HepG2 (cell line): ENCODE measurements at regions not wholly inside any gene's neighbourhood (a gene's known extent, or its start where the extent isn't known, plus 50 kb on each side); places are given as distances from the start of the nearest gene placed in this dataset.

ENCODE experiments used
- ATAC-seq: fragments of 200-7000 bp; cut with Tn5 transposase; 3 replicates; pipeline ENCODE4 v1.9.1; 2020; ENCODE audit warnings: mild to moderate bottlenecking, moderate library complexity
- BruUV-seq: library from RNA; stranded (reverse); fragments of 400-500 nt; replicated peaks from 2 replicates; lab custom pipeline; 2021; lab: Mats Ljungman, UMichigan
- CTCF ChIA-PET: fragments of 300-600 bp; formaldehyde crosslinking; extraction: SDS; loops from one replicate; lab custom pipeline; 2021; ENCODE audit warnings: low total read pairs, inconsistent platforms, low intra/inter-chr PET ratio; lab: Yijun Ruan, JAX
- POLR2A ChIA-PET: fragments of 350-600 bp; sonication (Branson Sonifier 250); formaldehyde crosslinking; loops from one replicate; lab custom pipeline; 2020; ENCODE audit warnings: antibody characterized with exemption, inconsistent platforms; lab: Yijun Ruan, JAX
- DNase-seq: peaks from one replicate; pipeline ENCODE4 v3.0.0-alpha.2; 2015; ENCODE audit warnings: low spot score
- FAIRE-seq: peaks from 3 replicates; lab custom pipeline; 2011; peaks lifted over from hg19 to GRCh38; lab: Jason Lieb, UNC
- H2AFZ ChIP-seq: one replicate; pipeline ENCODE4 v1.6.1; 2011; ENCODE audit warnings: low read length, inconsistent platforms
- H3K27ac ChIP-seq: fragments of 300-600 bp; 3 replicates; pipeline ENCODE4 v1.8.0; 2011; ENCODE audit warnings: mixed run types, mild to moderate bottlenecking, mixed read lengths, low read length, inconsistent platforms; ENCODE audit not compliant: insufficient read depth; ENCODE audit errors: extremely low read length
- H3K27me3 ChIP-seq, 2 experiments: fragments of 200-600 bp in 1 of 2; 2 replicates in 1 of 2; 3 replicates in 1 of 2; pipeline versions ENCODE4 v1.6.0 to v1.8.0; 2011; ENCODE audit warnings: low read length in 2 of 2, mild to moderate bottlenecking in 2 of 2, moderate library complexity in 2 of 2, inconsistent platforms in 1 of 2; ENCODE audit not compliant: insufficient read depth in 2 of 2, control insufficient read depth in 1 of 2
- H3K36me3 ChIP-seq, 2 experiments: fragments of 200-600 bp in 1 of 2; replicated peaks in 1 of 2; 2 replicates in 1 of 2; 3 replicates in 1 of 2; pipeline versions ENCODE4 v1.5.1 to v1.8.0; 2011; ENCODE audit warnings: low read length in 2 of 2, inconsistent platforms in 1 of 2; ENCODE audit not compliant: insufficient read depth in 2 of 2, control insufficient read depth in 1 of 2
- H3K4me1 ChIP-seq: 2 replicates; pipeline ENCODE4 v1.5.1; 2012; ENCODE audit warnings: low read length, inconsistent platforms; ENCODE audit not compliant: insufficient read depth
- H3K4me2 ChIP-seq: 2 replicates; pipeline ENCODE4 v1.6.0; 2011; ENCODE audit warnings: low read depth, low read length, inconsistent platforms
- H3K4me3 ChIP-seq, 3 experiments: fragments of 200-600 bp in 1 of 3; sonication (generic), shearing (Covaris generic) in 1 of 3; replicated peaks in 1 of 3; 2 replicates each; pipeline ENCODE4 v1.5.1; 2011 to 2016; ENCODE audit warnings: low read length in 3 of 3, inconsistent platforms in 2 of 3, low read depth in 2 of 3, mild to moderate bottlenecking in 2 of 3, control low read depth in 1 of 3, mixed read lengths in 1 of 3; ENCODE audit not compliant: insufficient read depth in 1 of 3
- H3K79me2 ChIP-seq: one replicate; pipeline ENCODE4 v1.6.1; 2011; ENCODE audit warnings: low read length, inconsistent platforms; ENCODE audit not compliant: insufficient read depth
- H3K9ac ChIP-seq: 2 replicates; pipeline ENCODE4 v1.6.0; 2011; ENCODE audit warnings: mild to moderate bottlenecking, low read depth, low read length, inconsistent platforms; ENCODE audit not compliant: insufficient read depth
- H3K9me3 ChIP-seq: 2 replicates; pipeline ENCODE4 v1.5.1; 2012; ENCODE audit warnings: mild to moderate bottlenecking, low read length
- H4K20me1 ChIP-seq: 2 replicates; pipeline ENCODE4 v1.6.0; 2011; ENCODE audit warnings: inconsistent platforms, mild to moderate bottlenecking, low read length, moderate library complexity; ENCODE audit not compliant: insufficient read depth
- AHR ChIP-seq: IDR thresholded peaks from 2 replicates; pipeline ENCODE4 v1.6.1; 2018; ENCODE audit warnings: missing genetic modification reagents, missing compliant biosample characterization
- DDIT3 ChIP-seq: sonication (generic); formaldehyde crosslinking; IDR thresholded peaks from 2 replicates; pipeline ENCODE4 v1.4.0; 2020; ENCODE audit warnings: mild to moderate bottlenecking, missing genetic modification reagents
- HBP1 ChIP-seq: IDR thresholded peaks from 2 replicates; pipeline ENCODE4 v1.6.1; 2016; ENCODE audit warnings: low read depth, control low read depth
- MAX ChIP-seq: IDR thresholded peaks from 2 replicates; pipeline ENCODE4 v1.6.1; 2012; ENCODE audit warnings: inconsistent platforms
- NBN ChIP-seq: fragments of 450-650 bp; conservative IDR thresholded peaks from 2 replicates; pipeline ENCODE4 v1.6.1; 2017
- NKX3-1 ChIP-seq: sonication (generic); formaldehyde crosslinking; IDR thresholded peaks from 2 replicates; pipeline ENCODE4 v1.5.0; 2020; ENCODE audit warnings: missing genetic modification reagents
- PBX2 ChIP-seq: IDR thresholded peaks from 2 replicates; pipeline ENCODE4 v1.6.1; 2016; ENCODE audit warnings: control low read depth
- RFX3 ChIP-seq: IDR thresholded peaks from 2 replicates; pipeline ENCODE4 v1.6.1; 2016; ENCODE audit warnings: missing biosample characterization, missing genetic modification reagents
- THAP7 ChIP-seq: sonication (generic); formaldehyde crosslinking; IDR thresholded peaks from 2 replicates; pipeline ENCODE4 v1.8.1; 2023; ENCODE audit warnings: mild to moderate bottlenecking, missing genetic modification reagents
- THAP8 ChIP-seq: sonication (generic); formaldehyde crosslinking; IDR thresholded peaks from 2 replicates; pipeline ENCODE4 v1.5.1; 2020; ENCODE audit warnings: missing genetic modification reagents, mild to moderate bottlenecking, borderline replicate concordance
- ZNF362 ChIP-seq: sonication (generic); formaldehyde crosslinking; IDR thresholded peaks from 2 replicates; pipeline ENCODE4 v1.4.0; 2020; ENCODE audit warnings: missing genetic modification reagents, mild to moderate bottlenecking, borderline replicate concordance
- ZNF460 ChIP-seq: sonication (generic); formaldehyde crosslinking; IDR thresholded peaks from 2 replicates; pipeline ENCODE4 v1.5.1; 2020; ENCODE audit warnings: missing genetic modification reagents, mild to moderate bottlenecking, borderline replicate concordance
- ZNF550 ChIP-seq: sonication (generic); formaldehyde crosslinking; IDR thresholded peaks from 2 replicates; pipeline ENCODE4 v1.4.0; 2020; ENCODE audit warnings: mild to moderate bottlenecking, missing genetic modification reagents, borderline replicate concordance
- WGBS: methylation state at CpG from one replicate; pipeline ENCODE4 v1.1.6; 2017; ENCODE audit warnings: low lambda C conversion rate; 5-methylcytosine and 5-hydroxymethylcytosine counted together
- in situ Hi-C: cut with HindIII; loops from 2 replicates; pipeline ENCODE4 v1.10.0; 2017; ENCODE audit warnings: low pct_unique_long_range_greater_than_20kb; ENCODE audit not compliant: extremely low pct_ligation_motif_present
- intact Hi-C: fragments of 100-400 bp; cut with micrococcal nuclease; formaldehyde crosslinking; loops from one replicate; pipeline ENCODE4 v1.10.0; 2022; ENCODE audit not compliant: unreplicated experiment

- no peak for TF ChIP-seq HBP1 (CRISPR knock-in tag)
- TF ChIP-seq THAP8 (CRISPR knock-in tag): no peak
- no peak for TF ChIP-seq PBX2 (CRISPR knock-in tag)
- no peak for TF ChIP-seq RFX3
- no peak for TF ChIP-seq ZNF362 (CRISPR knock-in tag)
- no peak for TF ChIP-seq NKX3-1 (CRISPR knock-in tag)
- no peak for TF ChIP-seq MAX
Observed at GRCh38 chr13:40341096-40341471, 325.4 kb downstream of the FOXO1 start (continued).

GRCh38 chr13:40341501-40341900 lies 324.9 kb downstream of the FOXO1 start:
- Histone ChIP-seq H3K9ac (no peak overlapping the region), H3K27me3 (no peaks in the 10 kb centered on the region), H3K9me3 (no peaks in the 10 kb centered on the region), H3K36me3 (no peaks in the 10 kb centered on the region), H3K4me3 (no peak overlapping the region), H4K20me1 (no peaks in the 10 kb centered on the region), H3K27ac (no peak overlapping the region), H3K4me2 (no peak overlapping the region), H3K79me2 (no peaks in the 10 kb centered on the region), H3K4me1 (peaks cover 73% of the 10 kb centered on the region), H2AFZ (no peak overlapping the region)
- ChIA-PET POLR2A (no interaction called here), CTCF (no interaction called here)
- in situ Hi-C loops: no loop called here
- intact Hi-C loops: no loop called here
- FAIRE-seq: no peak
- WGBS: 95% methylated on average over 3 of the region's 3 CpGs
- no peak for ATAC-seq
- no peak for DNase-seq
- BruUV-seq: no TSS peak
- TF ChIP-seq ZNF550 (CRISPR knock-in tag) (no peak), DDIT3 (CRISPR knock-in tag) (no peak), ZNF460 (CRISPR knock-in tag) (no peak), AHR (CRISPR knock-in tag) (no peak), THAP7 (CRISPR knock-in tag) (no peak), NBN (no peak)
